ENCODE measurements at regions not wholly inside any gene's neighbourhood (a gene's known extent, or its start where the extent isn't known, plus 50 kb on each side); places are given as distances from the start of the nearest gene placed in this dataset.

- Histone ChIP-seq H3K4me3 (no peak overlapping the region), H3K9me2 (ENCODE audit: insufficient read depth) (no peaks in the 10 kb centered on the region), H3K4me1 (ENCODE audit: insufficient read depth) (no peaks in the 10 kb centered on the region), H3F3A (replicated peaks; ENCODE audit: low read depth) (peaks cover 8% of the 10 kb centered on the region; the same call in 1 of the 2 replicates), H4K20me1 (replicated peaks; ENCODE audit: insufficient read depth) (no peaks in the 10 kb centered on the region), H2AFZ (no peak overlapping the region), H3K79me2 (replicated peaks; ENCODE audit: insufficient read depth) (no peaks in the 10 kb centered on the region), H3K4me2 (no peak overlapping the region), H3K27me3 (ENCODE audit: insufficient read depth) (no peaks in the 10 kb centered on the region), H3K27ac (ENCODE audit: low read depth) (no peak overlapping the region), H3K36me3 (ENCODE audit: insufficient read depth) (no peaks in the 10 kb centered on the region)
- H3K36me3 Mint-ChIP-seq (ENCODE audit: low read depth) = peaks cover 37% of the 10 kb centered on the region
- TF ChIP-seq JUNB (IDR thresholded peaks at IDR 0.05; ENCODE audit: unreplicated experiment) (no peak), EZH2 (IDR thresholded peaks at IDR 0.05; ENCODE audit: low read depth, unreplicated experiment) (no peak), CREB1 (CRISPR knock-in tag; IDR thresholded peaks at IDR 0.05; ENCODE audit: low read depth) (no peak), POLR2AphosphoS5 (IDR thresholded peaks at IDR 0.05; ENCODE audit: low read depth) (no peak), CTCF (conservative IDR thresholded peaks at IDR 0.05; ENCODE audit: low read depth in 2 of 2) (no peak), ETS1 (IDR thresholded peaks at IDR 0.05) (no peak), REST (IDR thresholded peaks at IDR 0.05; ENCODE audit: unreplicated experiment) (no peak), ZNF331 (CRISPR knock-in tag; IDR thresholded peaks at IDR 0.05; ENCODE audit: low read depth) (no peak), EZH2phosphoT487 (IDR thresholded peaks at IDR 0.05; ENCODE audit: unreplicated experiment) (no peak), ZNF462 (CRISPR knock-in tag; IDR thresholded peaks at IDR 0.05) (no peak), ZNF114 (CRISPR knock-in tag; IDR thresholded peaks at IDR 0.05) (no peak), STAT1 (IDR thresholded peaks at IDR 0.05; ENCODE audit: unreplicated experiment) (no peak), NANOG (IDR thresholded peaks at IDR 0.05; ENCODE audit: borderline replicate concordance) (no peak)
- ATAC-seq (no peak), DNase-seq (ENCODE audit: low spot score) (no peak)
- H3K27me3 Mint-ChIP-seq (ENCODE audit: insufficient read depth, low read depth, poor library complexity) = peaks cover 21% of the 10 kb centered on the region
- H3K4me1 Mint-ChIP-seq = no peaks in the 10 kb centered on the region; the same call in 2 of the 3 replicates
- H3K9me3 Mint-ChIP-seq = peaks cover 59% of the 10 kb centered on the region
- no peak overlapping the region for H3K27ac Mint-ChIP-seq
- H3K4me3 Mint-ChIP-seq = no peak overlapping the region
Measured at GRCh38 chr6:168383062-168383854, 57.7 kb upstream of the SMOC2 start.

Data from GM23338 (cell line).